ENCODE measurements at regions not wholly inside any gene's neighbourhood (a gene's known extent, or its start where the extent isn't known, plus 50 kb on each side); places are given as distances from the start of the nearest gene placed in this dataset.

DNA sequence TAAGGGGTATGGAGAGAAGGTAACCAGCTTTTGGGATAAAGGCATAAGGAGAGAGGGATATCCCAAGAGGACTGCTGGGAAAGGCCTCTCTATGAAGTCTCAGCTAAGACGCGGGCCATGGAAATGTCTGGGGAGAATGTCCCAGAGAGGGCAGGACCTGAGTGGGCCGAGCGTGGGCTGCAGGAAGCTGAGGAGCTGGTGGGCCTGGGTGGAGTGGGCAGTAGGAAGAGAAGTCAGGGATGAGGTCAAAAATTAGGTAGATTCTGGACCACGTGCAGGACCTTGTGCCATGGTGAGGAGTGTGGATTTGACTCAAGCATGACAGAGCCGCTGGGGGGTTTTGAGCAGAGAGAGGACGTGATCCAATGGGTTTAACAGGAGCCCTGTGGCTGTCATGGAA lies 66.5 kb upstream of the SULF2 start:
- Histone ChIP-seq H3K9me3 (ENCODE audit: insufficient read depth, low read depth, low read length) (no peaks in the 10 kb centered on the region), H3F3A (ENCODE audit: low read depth) (no peaks in the 10 kb centered on the region), H3K79me2 (ENCODE audit: insufficient read depth, low read length) (no peaks in the 10 kb centered on the region), H3K4me1 (ENCODE audit: insufficient read depth, low read length, poor library complexity, severe bottlenecking) (no peaks in the 10 kb centered on the region), H3K27me3 (ENCODE audit: insufficient read depth, low read length, poor library complexity, severe bottlenecking) (no peaks in the 10 kb centered on the region), H3K36me3 (ENCODE audit: insufficient read depth, low read length) (no peaks in the 10 kb centered on the region), H3K9me2 (replicated peaks; ENCODE audit: low read depth, low read length) (no peaks in the 10 kb centered on the region), H3K4me2 (ENCODE audit: low read depth, low read length, poor library complexity, severe bottlenecking) (no peak overlapping the region), H3K9ac (ENCODE audit: low read depth, low read length, poor library complexity, severe bottlenecking) (no peak overlapping the region), H2AFZ (ENCODE audit: low read length) (no peak overlapping the region), H4K20me1 (ENCODE audit: insufficient read depth, low read length, poor library complexity, severe bottlenecking) (no peaks in the 10 kb centered on the region), H3K4me3 (ENCODE audit: low read length, poor library complexity, severe bottlenecking) (no peak overlapping the region)
- TF ChIP-seq CTCF (conservative IDR thresholded peaks at IDR 0.05; ENCODE audit: low read length), result no peak
- no peak for TF ChIP-seq EZH2phosphoT487 (IDR thresholded peaks at IDR 0.05; ENCODE audit: borderline replicate concordance)

DNA sequence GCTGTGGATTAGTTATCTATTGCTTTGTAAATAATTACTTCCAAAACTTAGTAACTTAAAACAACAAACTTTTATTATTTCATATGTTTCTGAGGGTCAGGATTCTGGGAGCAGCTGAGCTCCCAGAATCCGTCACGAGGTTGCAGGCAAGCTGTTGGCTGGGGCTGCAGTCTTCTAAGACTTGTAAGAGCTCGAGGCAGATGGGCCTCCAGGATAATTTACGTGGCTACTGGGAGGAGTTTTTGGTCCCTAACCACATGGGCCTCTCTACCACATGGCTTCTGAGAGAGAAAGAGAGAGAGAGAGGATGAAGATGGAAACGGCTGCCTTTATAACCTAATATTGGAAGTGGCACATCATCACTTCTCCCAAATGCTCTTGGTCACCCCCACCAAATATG lies 64.9 kb upstream of the SULF2 start:
- Histone ChIP-seq H3F3A (ENCODE audit: low read depth) (no peaks in the 10 kb centered on the region), H3K36me3 (ENCODE audit: insufficient read depth, low read length) (no peaks in the 10 kb centered on the region), H3K9ac (ENCODE audit: low read depth, low read length, poor library complexity, severe bottlenecking) (no peak overlapping the region), H3K27me3 (ENCODE audit: insufficient read depth, low read length, poor library complexity, severe bottlenecking) (no peaks in the 10 kb centered on the region), H3K4me3 (ENCODE audit: low read length, poor library complexity, severe bottlenecking) (no peak overlapping the region), H3K4me1 (ENCODE audit: insufficient read depth, low read length, poor library complexity, severe bottlenecking) (no peaks in the 10 kb centered on the region), H2AFZ (ENCODE audit: low read length) (no peak overlapping the region), H3K9me3 (ENCODE audit: insufficient read depth, low read depth, low read length) (no peaks in the 10 kb centered on the region), H3K4me2 (ENCODE audit: low read depth, low read length, poor library complexity, severe bottlenecking) (no peak overlapping the region), H3K9me2 (replicated peaks; ENCODE audit: low read depth, low read length) (no peaks in the 10 kb centered on the region), H4K20me1 (ENCODE audit: insufficient read depth, low read length, poor library complexity, severe bottlenecking) (no peaks in the 10 kb centered on the region), H3K79me2 (ENCODE audit: insufficient read depth, low read length) (no peaks in the 10 kb centered on the region)
- TF ChIP-seq EZH2phosphoT487 (IDR thresholded peaks at IDR 0.05; ENCODE audit: borderline replicate concordance), result no peak
- TF ChIP-seq CTCF (conservative IDR thresholded peaks at IDR 0.05; ENCODE audit: low read length), result no peak

DNA sequence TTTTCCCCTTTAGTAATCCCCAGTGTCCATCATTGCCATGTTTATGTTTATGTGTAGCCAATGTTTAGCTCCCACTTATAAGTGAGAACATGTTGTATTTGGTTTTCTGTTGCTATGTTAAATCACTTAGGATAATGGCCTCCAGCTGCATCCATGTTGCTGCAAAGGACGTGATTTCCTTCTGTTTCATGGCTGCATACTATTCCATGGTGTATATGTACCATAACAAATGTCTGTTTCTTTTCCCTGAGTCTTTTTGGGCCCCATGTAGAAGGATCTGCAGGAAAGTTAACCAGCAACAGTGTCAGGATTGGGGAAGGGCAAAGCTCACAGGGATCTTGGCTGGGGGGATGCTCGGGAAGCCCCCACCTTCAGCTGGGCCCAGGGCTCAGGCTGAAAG lies 64.3 kb upstream of the SULF2 start:
- TF ChIP-seq EZH2phosphoT487 (IDR thresholded peaks at IDR 0.05; ENCODE audit: borderline replicate concordance) (no peak), CTCF (conservative IDR thresholded peaks at IDR 0.05; ENCODE audit: low read length) (no peak)
- no peaks in the 10 kb centered on the region for H3K9me2 ChIP-seq (replicated peaks; ENCODE audit: low read depth, low read length)
- H3K27me3 ChIP-seq (ENCODE audit: insufficient read depth, low read length, poor library complexity, severe bottlenecking), result no peaks in the 10 kb centered on the region
- no peaks in the 10 kb centered on the region for H3K36me3 ChIP-seq (ENCODE audit: insufficient read depth, low read length)
- no peaks in the 10 kb centered on the region for H3K9me3 ChIP-seq (ENCODE audit: insufficient read depth, low read depth, low read length)
- H3F3A ChIP-seq (ENCODE audit: low read depth), result no peaks in the 10 kb centered on the region
- no peak overlapping the region for H2AFZ ChIP-seq (ENCODE audit: low read length)
- no peak overlapping the region for H3K4me3 ChIP-seq (ENCODE audit: low read length, poor library complexity, severe bottlenecking)
- H3K4me1 ChIP-seq (ENCODE audit: insufficient read depth, low read length, poor library complexity, severe bottlenecking), result no peaks in the 10 kb centered on the region
- no peaks in the 10 kb centered on the region for H4K20me1 ChIP-seq (ENCODE audit: insufficient read depth, low read length, poor library complexity, severe bottlenecking)
- no peak overlapping the region for H3K4me2 ChIP-seq (ENCODE audit: low read depth, low read length, poor library complexity, severe bottlenecking)
- H3K79me2 ChIP-seq (ENCODE audit: insufficient read depth, low read length), result no peaks in the 10 kb centered on the region
- H3K9ac ChIP-seq (ENCODE audit: low read depth, low read length, poor library complexity, severe bottlenecking), result no peak overlapping the region
